ENCODE measurements at regions not wholly inside any gene's neighbourhood (a gene's known extent, or its start where the extent isn't known, plus 50 kb on each side); places are given as distances from the start of the nearest gene placed in this dataset.

- Histone ChIP-seq H3K9me3 (ENCODE audit: low read length) (no peaks in the 10 kb centered on the region), H3K4me3 (ENCODE audit: low read length) (no peak overlapping the region), H3K4me1 (ENCODE audit: insufficient read depth, low read length) (no peaks in the 10 kb centered on the region), H3K36me3 (ENCODE audit: insufficient read depth, low read length) (no peaks in the 10 kb centered on the region), H3K27me3 (ENCODE audit: insufficient read depth, low read length, poor library complexity, severe bottlenecking) (no peaks in the 10 kb centered on the region), H3K27ac (ENCODE audit: low read depth, low read length) (no peak overlapping the region)
- DNase-seq: no peak
- no peaks in the 10 kb centered on the region for H3K9me3 Mint-ChIP-seq
- CTCF ChIA-PET: no interaction called here
- no peak overlapping the region for H3K27ac Mint-ChIP-seq
- no peak overlapping the region for H3K4me3 Mint-ChIP-seq
- no peaks in the 10 kb centered on the region for H3K36me3 Mint-ChIP-seq
- peaks cover 2 to 9% of the 10 kb centered on the region in 2 donors for H3K27me3 Mint-ChIP-seq
- POLR2A ChIA-PET: no interaction called here
- H3K4me1 Mint-ChIP-seq: no peaks in the 10 kb centered on the region
These were observed 50.9 kb upstream of the GJA5 start for GRCh38 chr1:147811273-147811672.

- POLR2A ChIA-PET: no interaction called here
- Histone ChIP-seq H3K36me3 (ENCODE audit: insufficient read depth, low read length) (no peaks in the 10 kb centered on the region), H3K9me3 (ENCODE audit: low read length) (no peaks in the 10 kb centered on the region), H3K27me3 (ENCODE audit: insufficient read depth, low read length, poor library complexity, severe bottlenecking) (no peaks in the 10 kb centered on the region), H3K4me3 (ENCODE audit: low read length) (no peak overlapping the region), H3K27ac (ENCODE audit: low read depth, low read length) (no peak overlapping the region), H3K4me1 (ENCODE audit: insufficient read depth, low read length) (no peaks in the 10 kb centered on the region)
- Mint-ChIP-seq H3K4me3 (no peak overlapping the region), H3K4me1 (no peaks in the 10 kb centered on the region), H3K27ac (no peak overlapping the region), H3K36me3 (no peaks in the 10 kb centered on the region), H3K27me3 (peaks cover 5 to 13% of the 10 kb centered on the region in 2 donors), H3K9me3 (no peaks in the 10 kb centered on the region)
- DNase-seq: no peak
- CTCF ChIA-PET: no interaction called here
These were observed 51.3 kb upstream of the GJA5 start for GRCh38 chr1:147811751-147812150.

GRCh38 chr1:147812799-147813198 is 52.4 kb upstream of the GJA5 start:
- CTCF ChIA-PET: no interaction called here
- Histone ChIP-seq H3K36me3 (ENCODE audit: insufficient read depth, low read length) (no peaks in the 10 kb centered on the region), H3K4me1 (ENCODE audit: insufficient read depth, low read length) (no peaks in the 10 kb centered on the region), H3K27me3 (ENCODE audit: insufficient read depth, low read length, poor library complexity, severe bottlenecking) (no peaks in the 10 kb centered on the region), H3K27ac (ENCODE audit: low read depth, low read length) (no peak overlapping the region), H3K4me3 (ENCODE audit: low read length) (no peak overlapping the region), H3K9me3 (ENCODE audit: low read length) (no peaks in the 10 kb centered on the region)
- Mint-ChIP-seq H3K4me3 (no peak overlapping the region), H3K36me3 (no peaks in the 10 kb centered on the region), H3K4me1 (no peaks in the 10 kb centered on the region), H3K27me3 (peaks cover 5 to 15% of the 10 kb centered on the region in 2 donors), H3K27ac (no peak overlapping the region), H3K9me3 (no peaks in the 10 kb centered on the region)
- POLR2A ChIA-PET: no interaction called here
- DNase-seq: no peak

DNA sequence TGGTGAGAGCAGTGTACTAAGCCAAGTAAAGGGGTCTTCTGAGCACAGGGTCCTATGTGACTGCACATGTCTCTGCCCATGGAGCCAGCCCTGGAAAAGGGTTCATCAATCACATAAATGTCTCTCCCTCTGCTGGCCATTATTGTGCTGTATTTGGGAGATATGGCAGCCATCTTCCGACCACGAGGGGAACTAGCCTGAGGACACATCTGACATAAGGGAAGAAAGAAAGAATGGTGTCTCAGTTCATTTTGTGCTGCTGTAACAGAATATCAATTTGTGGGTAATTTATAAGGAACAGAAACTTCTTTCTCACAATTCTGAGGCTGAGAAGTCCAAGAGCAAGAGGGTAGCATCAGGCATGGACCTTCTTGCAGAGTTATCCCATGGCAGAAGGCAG is 55.1 kb upstream of the GJA5 start:
- Mint-ChIP-seq H3K9me3 (no peaks in the 10 kb centered on the region), H3K27me3 (peaks cover 5 to 20% of the 10 kb centered on the region in 2 donors), H3K27ac (no peak overlapping the region), H3K4me3 (no peak overlapping the region), H3K36me3 (no peaks in the 10 kb centered on the region), H3K4me1 (no peaks in the 10 kb centered on the region)
- Histone ChIP-seq H3K4me1 (ENCODE audit: insufficient read depth, low read length) (no peaks in the 10 kb centered on the region), H3K36me3 (ENCODE audit: insufficient read depth, low read length) (no peaks in the 10 kb centered on the region), H3K27ac (ENCODE audit: low read depth, low read length) (no peak overlapping the region), H3K27me3 (ENCODE audit: insufficient read depth, low read length, poor library complexity, severe bottlenecking) (no peaks in the 10 kb centered on the region), H3K9me3 (ENCODE audit: low read length) (no peaks in the 10 kb centered on the region), H3K4me3 (ENCODE audit: low read length) (no peak overlapping the region)
- POLR2A ChIA-PET: no interaction called here
- no peak for DNase-seq
- CTCF ChIA-PET: no interaction called here

DNA sequence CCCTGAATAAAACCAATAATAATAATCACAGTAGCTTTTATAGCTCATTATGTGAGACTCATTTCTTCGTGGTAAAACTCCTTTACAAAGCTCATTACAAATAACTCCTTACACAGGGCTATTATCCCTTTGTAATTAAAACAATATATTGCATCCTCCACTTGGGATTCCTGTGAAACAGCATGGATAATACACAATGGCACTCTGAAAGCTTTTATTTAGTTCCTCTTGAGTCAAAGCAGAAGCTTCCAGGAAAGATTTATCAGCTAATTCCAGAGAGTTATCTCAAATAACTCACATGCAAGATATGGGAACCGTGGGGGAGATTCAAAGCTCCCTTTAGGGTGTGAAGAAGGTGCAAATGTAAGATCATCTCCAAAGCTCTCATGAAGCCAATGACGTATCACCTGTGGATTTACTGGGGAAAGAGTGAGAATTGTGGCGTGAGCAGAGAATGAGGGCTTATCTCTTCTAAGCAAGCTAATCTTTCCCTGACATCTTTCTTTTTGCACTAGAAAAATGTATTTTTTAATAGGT is 60.4 kb upstream of the GJA5 start:
- Histone ChIP-seq H3K4me1 (ENCODE audit: insufficient read depth, low read length) (no peaks in the 10 kb centered on the region), H3K27me3 (ENCODE audit: insufficient read depth, low read length, poor library complexity, severe bottlenecking) (no peaks in the 10 kb centered on the region), H3K9me3 (ENCODE audit: low read length) (no peaks in the 10 kb centered on the region), H3K27ac (ENCODE audit: low read depth, low read length) (no peak overlapping the region), H3K4me3 (ENCODE audit: low read length) (no peak overlapping the region), H3K36me3 (ENCODE audit: insufficient read depth, low read length) (no peaks in the 10 kb centered on the region)
- POLR2A ChIA-PET: no interaction called here
- peak overlapping the region in 1 of 8 donors; percentile 16 for H3K27ac Mint-ChIP-seq
- H3K9me3 Mint-ChIP-seq: no peaks in the 10 kb centered on the region
- no peak overlapping the region for H3K4me3 Mint-ChIP-seq
- no peaks in the 10 kb centered on the region for H3K4me1 Mint-ChIP-seq
- CTCF ChIA-PET: no interaction called here
- H3K27me3 Mint-ChIP-seq: peaks cover 6 to 26% of the 10 kb centered on the region in 2 donors
- H3K36me3 Mint-ChIP-seq: no peaks in the 10 kb centered on the region
- no peak for DNase-seq

DNA sequence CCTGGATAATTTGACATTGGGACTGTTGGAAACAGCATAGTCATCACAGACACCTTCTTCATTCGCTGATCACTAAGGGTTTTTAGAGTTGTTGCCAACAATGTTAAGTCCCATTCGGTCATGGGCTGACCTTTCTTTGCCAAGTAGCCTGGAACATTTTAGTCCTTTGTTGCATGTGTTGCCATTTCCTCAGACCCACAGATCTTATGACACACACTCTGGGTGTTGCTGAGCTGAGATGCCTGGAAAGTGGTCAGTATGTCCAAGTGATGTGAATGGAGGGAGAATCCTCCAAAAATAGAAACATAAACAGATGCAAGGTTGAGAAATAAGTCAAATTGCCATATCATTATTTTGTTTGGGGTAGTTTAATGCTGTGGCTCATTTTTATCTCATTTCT is 61.5 kb upstream of the GJA5 start:
- no peaks in the 10 kb centered on the region for H3K36me3 ChIP-seq (ENCODE audit: insufficient read depth, low read length)
- no peak overlapping the region for H3K27ac Mint-ChIP-seq
- no peaks in the 10 kb centered on the region for H3K27me3 ChIP-seq (ENCODE audit: insufficient read depth, low read length, poor library complexity, severe bottlenecking)
- H3K4me3 Mint-ChIP-seq: no peak overlapping the region
- ChIA-PET POLR2A (no interaction called here), CTCF (no interaction called here)
- H3K4me1 Mint-ChIP-seq: no peaks in the 10 kb centered on the region
- H3K4me3 ChIP-seq (ENCODE audit: low read length): no peak overlapping the region
- no peaks in the 10 kb centered on the region for H3K9me3 Mint-ChIP-seq
- no peak overlapping the region for H3K27ac ChIP-seq (ENCODE audit: low read depth, low read length)
- H3K9me3 ChIP-seq (ENCODE audit: low read length): no peaks in the 10 kb centered on the region
- no peak for DNase-seq
- no peaks in the 10 kb centered on the region for H3K4me1 ChIP-seq (ENCODE audit: insufficient read depth, low read length)
- no peaks in the 10 kb centered on the region for H3K36me3 Mint-ChIP-seq
- peaks cover 1 to 18% of the 10 kb centered on the region in 2 donors for H3K27me3 Mint-ChIP-seq

DNA sequence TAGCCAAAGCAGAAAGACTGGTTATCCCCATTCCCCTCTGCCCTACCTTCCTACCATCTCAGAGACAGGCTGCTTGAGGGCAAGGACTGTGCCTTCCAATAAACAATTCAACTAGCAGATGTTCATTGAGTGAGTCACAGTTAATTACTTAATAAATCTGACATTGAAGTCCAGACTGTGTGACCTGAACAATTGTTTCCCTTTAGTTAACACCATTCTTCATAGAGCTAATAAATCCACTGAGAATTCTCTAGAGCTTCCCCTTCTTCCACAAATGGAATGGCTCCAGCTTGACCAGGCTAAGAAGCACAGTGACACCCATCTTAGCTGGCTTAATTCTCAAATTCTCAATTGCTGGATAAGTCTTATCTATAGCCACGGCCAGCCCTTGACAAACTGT is 61.9 kb upstream of the GJA5 start:
- H3K9me3 Mint-ChIP-seq: no peaks in the 10 kb centered on the region
- POLR2A ChIA-PET: no interaction called here
- no peak overlapping the region for H3K27ac Mint-ChIP-seq
- H3K36me3 Mint-ChIP-seq: no peaks in the 10 kb centered on the region
- Histone ChIP-seq H3K4me1 (ENCODE audit: insufficient read depth, low read length) (no peaks in the 10 kb centered on the region), H3K36me3 (ENCODE audit: insufficient read depth, low read length) (no peaks in the 10 kb centered on the region), H3K9me3 (ENCODE audit: low read length) (no peaks in the 10 kb centered on the region), H3K4me3 (ENCODE audit: low read length) (no peak overlapping the region), H3K27me3 (ENCODE audit: insufficient read depth, low read length, poor library complexity, severe bottlenecking) (no peaks in the 10 kb centered on the region), H3K27ac (ENCODE audit: low read depth, low read length) (no peak overlapping the region)
- H3K4me3 Mint-ChIP-seq: no peak overlapping the region
- DNase-seq: no peak
- CTCF ChIA-PET: no interaction called here
- no peaks in the 10 kb centered on the region for H3K4me1 Mint-ChIP-seq
- H3K27me3 Mint-ChIP-seq: peaks cover 3 to 18% of the 10 kb centered on the region in 2 donors

DNA sequence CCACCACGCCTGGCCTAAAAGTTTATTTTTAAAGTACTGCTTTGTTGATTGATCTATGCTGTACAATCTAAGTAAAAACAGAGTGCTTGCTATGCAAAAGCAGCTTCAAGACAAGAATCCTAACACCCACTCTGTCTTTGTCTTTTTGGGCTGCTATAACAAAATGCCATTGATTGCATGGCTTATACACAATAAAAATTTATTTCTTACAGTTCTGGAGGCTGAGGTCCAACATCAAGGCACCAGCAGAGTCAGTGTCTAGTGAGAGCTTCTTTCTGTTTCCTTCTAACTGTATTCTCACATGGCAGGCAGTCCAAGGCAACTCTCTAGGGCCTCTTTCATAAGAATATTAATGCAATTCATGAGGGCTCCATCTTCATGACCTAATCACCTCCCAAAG is 63.6 kb upstream of the GJA5 start:
- Histone ChIP-seq H3K36me3 (ENCODE audit: insufficient read depth, low read length) (no peaks in the 10 kb centered on the region), H3K4me3 (ENCODE audit: low read length) (no peak overlapping the region), H3K4me1 (ENCODE audit: insufficient read depth, low read length) (no peaks in the 10 kb centered on the region), H3K9me3 (ENCODE audit: low read length) (no peaks in the 10 kb centered on the region), H3K27ac (ENCODE audit: low read depth, low read length) (no peak overlapping the region), H3K27me3 (ENCODE audit: insufficient read depth, low read length, poor library complexity, severe bottlenecking) (no peaks in the 10 kb centered on the region)
- Mint-ChIP-seq H3K9me3 (no peaks in the 10 kb centered on the region), H3K27me3 (peaks cover 3 to 15% of the 10 kb centered on the region in 2 donors), H3K4me3 (no peak overlapping the region), H3K4me1 (no peaks in the 10 kb centered on the region), H3K36me3 (no peaks in the 10 kb centered on the region), H3K27ac (no peak overlapping the region)
- ChIA-PET POLR2A (no interaction called here), CTCF (interaction anchor here (1.0 kb wide), 1 partner anchor 23 kb away, joined by 3 read pairs; no protein-coding TSS in a partner anchor)
- DNase-seq: no peak

GRCh38 chr1:147824798-147825197 is 64.4 kb upstream of the GJA5 start:
- Histone ChIP-seq H3K27me3 (ENCODE audit: insufficient read depth, low read length, poor library complexity, severe bottlenecking) (no peaks in the 10 kb centered on the region), H3K9me3 (ENCODE audit: low read length) (no peaks in the 10 kb centered on the region), H3K36me3 (ENCODE audit: insufficient read depth, low read length) (no peaks in the 10 kb centered on the region), H3K4me1 (ENCODE audit: insufficient read depth, low read length) (no peaks in the 10 kb centered on the region), H3K27ac (ENCODE audit: low read depth, low read length) (no peak overlapping the region), H3K4me3 (ENCODE audit: low read length) (no peak overlapping the region)
- Mint-ChIP-seq H3K4me3 (no peak overlapping the region), H3K4me1 (no peaks in the 10 kb centered on the region), H3K27me3 (peaks cover 3 to 20% of the 10 kb centered on the region in 2 donors), H3K9me3 (no peaks in the 10 kb centered on the region), H3K36me3 (peaks cover 0 to 2% (median 0%) of the 10 kb centered on the region in 3 donors), H3K27ac (no peak overlapping the region)
- CTCF ChIA-PET: no interaction called here
- POLR2A ChIA-PET: no interaction called here
- no peak for DNase-seq
